IMR-90 (cell line): ENCODE measurements at regions not wholly inside any gene's neighbourhood (a gene's known extent, or its start where the extent isn't known, plus 50 kb on each side); places are given as distances from the start of the nearest gene placed in this dataset.

Experiments used
- ATAC-seq: fragments of 200-7000 bp; cut with Tn5 transposase; 2 replicates; pipeline ENCODE4 v1.9.1; 2020; ENCODE audit warnings: low read depth, mild to moderate bottlenecking, moderate library complexity
- BruUV-seq: library from RNA; stranded (reverse); fragments of 400-500 nt; replicated peaks from 2 replicates; lab custom pipeline; 2021; lab: Mats Ljungman, UMichigan
- CTCF ChIA-PET: fragments of 300-600 bp; formaldehyde crosslinking; extraction: SDS; loops from one replicate; lab custom pipeline; 2021; ENCODE audit warnings: antibody characterized with exemption; lab: Yijun Ruan, JAX
- POLR2A ChIA-PET: fragments of 300-600 bp; sonication (Branson Sonifier 250); formaldehyde crosslinking; loops from one replicate; lab custom pipeline; 2022; ENCODE audit warnings: antibody characterized with exemption; ENCODE audit not compliant: unreplicated experiment; lab: Charles Lee
- DNase-seq: peaks from one replicate; pipeline ENCODE4 v3.0.0; 2013
- H2AFZ ChIP-seq: replicated peaks from 2 replicates; pipeline ENCODE3; 2013; ENCODE audit warnings: low read length, mild to moderate bottlenecking; ENCODE audit not compliant: poor library complexity
- H2AK5ac ChIP-seq: 2 replicates; pipeline ENCODE4 v1.6.1; 2013; ENCODE audit warnings: low read depth, low read length, inconsistent platforms
- H2AK9ac ChIP-seq: replicated peaks from 2 replicates; pipeline ENCODE3; 2013; ENCODE audit warnings: mild to moderate bottlenecking, low read depth, low read length, moderate library complexity; ENCODE audit not compliant: poor library complexity
- H2BK120ac ChIP-seq: 2 replicates; pipeline ENCODE4 v1.6.1; 2013; ENCODE audit warnings: low read depth, low read length, inconsistent platforms
- H2BK15ac ChIP-seq: 3 replicates; pipeline ENCODE4 v1.6.1; 2013; ENCODE audit warnings: low read depth, low read length, inconsistent platforms
- H2BK20ac ChIP-seq: 2 replicates; pipeline ENCODE4 v1.6.1; 2013; ENCODE audit warnings: low read depth, mild to moderate bottlenecking, inconsistent platforms, low read length, moderate library complexity
- H2BK5ac ChIP-seq: 2 replicates; pipeline ENCODE4 v1.6.1; 2013; ENCODE audit warnings: mild to moderate bottlenecking, low read depth, low read length, inconsistent platforms; ENCODE audit not compliant: poor library complexity, severe bottlenecking
- H3K14ac ChIP-seq: replicated peaks from 2 replicates; pipeline ENCODE4 v1.6.1; 2013; ENCODE audit warnings: low read depth, low read length, inconsistent platforms
- H3K18ac ChIP-seq: 2 replicates; pipeline ENCODE4 v1.6.1; 2013; ENCODE audit warnings: low read depth, low read length, control low read depth
- H3K23ac ChIP-seq: 2 replicates; pipeline ENCODE4 v1.6.1; 2013; ENCODE audit warnings: low read depth, low read length, inconsistent platforms
- H3K27ac ChIP-seq: 2 replicates; pipeline ENCODE4 v1.5.1; 2013; ENCODE audit warnings: mild to moderate bottlenecking, control low read depth, low read length; ENCODE audit not compliant: insufficient read depth
- H3K27me3 ChIP-seq: 2 replicates; pipeline ENCODE4 v1.6.1; 2013; ENCODE audit warnings: low read length; ENCODE audit not compliant: control insufficient read depth, insufficient read depth
- H3K36me3 ChIP-seq: 2 replicates; pipeline ENCODE4 v1.6.1; 2013; ENCODE audit warnings: low read length, mixed read lengths; ENCODE audit not compliant: control insufficient read depth, insufficient read depth
- H3K4ac ChIP-seq: 2 replicates; pipeline ENCODE4 v1.6.1; 2013; ENCODE audit warnings: low read depth, low read length, inconsistent platforms
- H3K4me1 ChIP-seq: 2 replicates; pipeline ENCODE4 v1.6.1; 2013; ENCODE audit warnings: low read length, mixed read lengths; ENCODE audit not compliant: control insufficient read depth, insufficient read depth
- H3K4me2 ChIP-seq: 2 replicates; pipeline ENCODE4 v1.6.1; 2013; ENCODE audit warnings: low read depth, mild to moderate bottlenecking, control low read depth, low read length, moderate library complexity
- H3K4me3 ChIP-seq: 2 replicates; pipeline ENCODE4 v1.5.1; 2013; ENCODE audit warnings: low read depth, mild to moderate bottlenecking, control low read depth, low read length, moderate library complexity; ENCODE audit not compliant: insufficient read depth
- H3K56ac ChIP-seq: 2 replicates; pipeline ENCODE4 v1.6.1; 2013; ENCODE audit warnings: low read length, inconsistent platforms; ENCODE audit not compliant: insufficient read depth; ENCODE audit errors: extremely low read depth
- H3K79me1 ChIP-seq, 2 experiments: 2 replicates each; pipeline ENCODE4 v1.6.1; 2013; ENCODE audit warnings: low read length in 2 of 2, inconsistent platforms in 1 of 2, low read depth in 1 of 2
- H3K9ac ChIP-seq: 2 replicates; pipeline ENCODE4 v1.6.1; 2013; ENCODE audit warnings: low read depth, low read length, control low read depth
- H3K9me1 ChIP-seq: 2 replicates; pipeline ENCODE4 v1.6.1; 2013; ENCODE audit warnings: low read length, inconsistent platforms; ENCODE audit not compliant: insufficient read depth
- H3K9me3 ChIP-seq: 2 replicates; pipeline ENCODE4 v1.6.1; 2013; ENCODE audit warnings: low read length; ENCODE audit not compliant: control insufficient read depth, insufficient read depth
- H4K20me1 ChIP-seq: 2 replicates; pipeline ENCODE4 v1.6.1; 2013; ENCODE audit warnings: low read length, inconsistent platforms; ENCODE audit not compliant: insufficient read depth
- H4K5ac ChIP-seq: 2 replicates; pipeline ENCODE4 v1.6.1; 2013; ENCODE audit warnings: mild to moderate bottlenecking, low read depth, low read length, control low read depth
- H4K8ac ChIP-seq, 2 experiments: 2 replicates each; pipeline ENCODE4 v1.6.1; 2013; ENCODE audit warnings: low read depth in 2 of 2, low read length in 2 of 2, control low read depth in 1 of 2, inconsistent platforms in 1 of 2
- H4K91ac ChIP-seq: 2 replicates; pipeline ENCODE4 v1.6.1; 2013; ENCODE audit warnings: low read depth, low read length, inconsistent platforms; ENCODE audit not compliant: insufficient read depth
- BHLHE40 ChIP-seq: fragments of 150-350 bp; IDR thresholded peaks from 2 replicates; pipeline ENCODE4 v1.6.1; 2016; ENCODE audit warnings: mild to moderate bottlenecking, low read depth, low read length
- CEBPB ChIP-seq: IDR thresholded peaks from 2 replicates; pipeline ENCODE4 v1.6.1; 2012; ENCODE audit warnings: low read depth, low read length, improper control_type of control experiment
- MAFK ChIP-seq: IDR thresholded peaks from 2 replicates; pipeline ENCODE4 v1.6.1; 2012; ENCODE audit warnings: low read depth, low read length, improper control_type of control experiment
- MAZ ChIP-seq: IDR thresholded peaks from 2 replicates; pipeline ENCODE4 v1.6.1; 2012; ENCODE audit warnings: low read depth, mild to moderate bottlenecking, low read length, improper control_type of control experiment, moderate library complexity, borderline replicate concordance
- NFE2L2 ChIP-seq: fragments of 150-350 bp; IDR thresholded peaks from 2 replicates; pipeline ENCODE4 v1.6.1; 2016; ENCODE audit warnings: low read depth, mild to moderate bottlenecking, low read length
- RCOR1 ChIP-seq: IDR thresholded peaks from 2 replicates; pipeline ENCODE4 v1.6.1; 2012; ENCODE audit warnings: mild to moderate bottlenecking, low read length, improper control_type of control experiment; ENCODE audit not compliant: insufficient replicate concordance
- RFX5 ChIP-seq: IDR thresholded peaks from 2 replicates; pipeline ENCODE4 v1.8.0; 2012; ENCODE audit warnings: low read depth, mild to moderate bottlenecking, low read length, moderate library complexity
- WGBS, 2 experiments: methylation state at CpG; one replicate each; pipeline versions ENCODE4 v1.1.5 to v1.1.7; 2013; ENCODE audit warnings: missing lambda C conversion rate in 2 of 2; ENCODE audit not compliant: insufficient read length in 1 of 2; ENCODE audit errors: extremely low coverage in 2 of 2; 5-methylcytosine and 5-hydroxymethylcytosine counted together
- dilution Hi-C: fragments of 300-500 bp; cut with HindIII; formaldehyde crosslinking; loops from one replicate; pipeline ENCODE4 v1.14.3; 2018; ENCODE audit warnings: low sequenced_read_pairs; ENCODE audit not compliant: unreplicated experiment
- in situ Hi-C: fragments of 300-500 bp; cut with MboI; formaldehyde crosslinking; loops from 3 replicates; pipeline ENCODE4 v1.14.3; 2019; ENCODE audit warnings: low sequenced_read_pairs, inconsistent platforms, mixed read lengths
- intact Hi-C: fragments of 100-400 bp; cut with micrococcal nuclease; formaldehyde crosslinking; loops from 2 replicates; pipeline ENCODE4 v1.10.0; 2022
- TF ChIP-seq, protein P1 (sequence below): fragments of 150-350 bp; IDR thresholded peaks from 2 replicates; pipeline ENCODE4 v1.6.1; 2016; ENCODE audit warnings: low read depth, mild to moderate bottlenecking, low read length, moderate library complexity, borderline replicate concordance

DNA sequence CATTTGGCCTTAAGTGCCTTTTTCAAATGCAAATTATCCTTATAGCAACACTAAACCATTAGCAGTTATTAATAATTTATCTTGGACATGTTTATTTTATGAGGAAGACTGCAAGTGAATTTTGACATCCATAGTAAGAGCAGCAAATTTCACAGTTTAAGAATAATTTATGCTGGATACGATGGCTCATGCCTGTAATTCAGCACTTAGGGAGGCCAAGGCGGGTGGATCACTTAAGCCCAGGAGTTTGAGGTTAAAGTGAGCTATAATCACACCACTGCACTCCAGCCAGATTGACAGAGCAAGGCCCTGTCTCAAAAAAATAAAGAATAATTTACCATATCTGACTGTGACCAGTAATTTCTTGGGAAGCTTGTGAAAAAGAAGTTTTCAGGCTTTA lies 286.2 kb downstream of the TMX3 start:
- peak overlapping the region; percentile 64 for H3K27ac ChIP-seq
- no peak for ATAC-seq

More for the DNA sequence above, 286.2 kb downstream of the TMX3 start:
- WGBS, 2 experiments = no CpG with 5 or more reads among the region's 2 CpGs
- no peaks in the 10 kb centered on the region for H3K36me3 ChIP-seq
- H3K4ac ChIP-seq = peak overlapping the region; percentile 96
- peak overlapping the region; percentile 91 to 93 for H4K8ac ChIP-seq
- no peak for DNase-seq
- no peaks in the 10 kb centered on the region for H4K20me1 ChIP-seq
- ChIA-PET CTCF (no interaction called here), POLR2A (no interaction called here)
- H4K91ac ChIP-seq = peak overlapping the region; percentile 97
- BruUV-seq = no TSS peak
- peak overlapping the region; percentile 98; the same call in 1 of the 2 replicates for H3K18ac ChIP-seq
- in situ Hi-C loops = no loop called here
- H2BK15ac ChIP-seq = peak overlapping the region; percentile 100
- peak overlapping the region; percentile 99 for H2BK5ac ChIP-seq
- no peak overlapping the region for H3K56ac ChIP-seq
- no peak overlapping the region for H2AFZ ChIP-seq
- H3K23ac ChIP-seq = peak overlapping the region; percentile 55; the same call in 1 of the 2 replicates
- no peaks in the 10 kb centered on the region for H3K27me3 ChIP-seq
- peaks cover 15% of the 10 kb centered on the region for H3K4me1 ChIP-seq
- intact Hi-C loops = no loop called here
- H3K9me3 ChIP-seq = no peaks in the 10 kb centered on the region
- no peak overlapping the region for H3K9ac ChIP-seq
- H3K9me1 ChIP-seq = peaks cover 12% of the 10 kb centered on the region
- H2AK9ac ChIP-seq = no peak overlapping the region
- no peak overlapping the region for H3K4me2 ChIP-seq
- dilution Hi-C loops = no loop called here
- H3K79me1 ChIP-seq = no peaks in the 10 kb centered on the region
- peak overlapping the region; percentile 97 for H2BK120ac ChIP-seq
- peak overlapping the region; percentile 68; the same call in 1 of the 2 replicates for H2AK5ac ChIP-seq
- peak overlapping the region; percentile 92; the same call in 1 of the 2 replicates for H2BK20ac ChIP-seq
- H4K5ac ChIP-seq = peak overlapping the region; percentile 98; the same call in 1 of the 2 replicates
- H3K14ac ChIP-seq = peak overlapping the region; percentile 88
- TF ChIP-seq BHLHE40 (no peak), MAFK (no peak), CEBPB (no peak), RCOR1 (no peak), NFE2L2 (no peak), RFX5 (no peak), MAZ (no peak)
- TF ChIP-seq, protein P1, sequence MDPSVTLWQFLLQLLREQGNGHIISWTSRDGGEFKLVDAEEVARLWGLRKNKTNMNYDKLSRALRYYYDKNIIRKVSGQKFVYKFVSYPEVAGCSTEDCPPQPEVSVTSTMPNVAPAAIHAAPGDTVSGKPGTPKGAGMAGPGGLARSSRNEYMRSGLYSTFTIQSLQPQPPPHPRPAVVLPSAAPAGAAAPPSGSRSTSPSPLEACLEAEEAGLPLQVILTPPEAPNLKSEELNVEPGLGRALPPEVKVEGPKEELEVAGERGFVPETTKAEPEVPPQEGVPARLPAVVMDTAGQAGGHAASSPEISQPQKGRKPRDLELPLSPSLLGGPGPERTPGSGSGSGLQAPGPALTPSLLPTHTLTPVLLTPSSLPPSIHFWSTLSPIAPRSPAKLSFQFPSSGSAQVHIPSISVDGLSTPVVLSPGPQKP = no peak
- H3K4me3 ChIP-seq = no peak overlapping the region
